GM19452 (cell line): ENCODE measurements at regions not wholly inside any gene's neighbourhood (a gene's known extent, or its start where the extent isn't known, plus 50 kb on each side); places are given as distances from the start of the nearest gene placed in this dataset.

Experiments
- ATAC-seq: cut with Tn5 transposase; IDR thresholded peaks from one replicate; pipeline ENCODE4 v1.9.1; 2021; ENCODE audit not compliant: unreplicated experiment

- no peak for ATAC-seq
These were observed 450.5 kb upstream of the AZI2 start for GRCh38 chr3:28799084-28799483.

- no peak for ATAC-seq
These were observed 451.6 kb upstream of the AZI2 start for GRCh38 chr3:28800203-28800602.

GRCh38 chr3:28808068-28808467 lies 459.4 kb upstream of the AZI2 start:
- no peak for ATAC-seq

GRCh38 chr3:28816017-28816416 lies 464.9 kb upstream of the RBMS3 start:
- no peak for ATAC-seq

GRCh38 chr3:28824316-28824715 lies 456.6 kb upstream of the RBMS3 start:
- ATAC-seq, result no peak

GRCh38 chr3:28826840-28827239 lies 454.0 kb upstream of the RBMS3 start:
- no peak for ATAC-seq

- no peak for ATAC-seq
These were observed 445.6 kb upstream of the RBMS3 start for GRCh38 chr3:28835249-28835648.

GRCh38 chr3:28835751-28836150 lies 445.1 kb upstream of the RBMS3 start:
- ATAC-seq, result no peak

GRCh38 chr3:28836199-28836598 lies 444.7 kb upstream of the RBMS3 start:
- ATAC-seq, result no peak

GRCh38 chr3:28840976-28841376 lies 439.9 kb upstream of the RBMS3 start:
- ATAC-seq, result peak; percentile 82

- peak; percentile 43 for ATAC-seq
These were observed 439.4 kb upstream of the RBMS3 start for GRCh38 chr3:28841441-28841840.

- no peak for ATAC-seq
These were observed 436.4 kb upstream of the RBMS3 start for GRCh38 chr3:28844298-28845005.

GRCh38 chr3:28845006-28845324 lies 435.9 kb upstream of the RBMS3 start:
- no peak for ATAC-seq

GRCh38 chr3:28846971-28847478 lies 433.8 kb upstream of the RBMS3 start:
- no peak for ATAC-seq

- no peak for ATAC-seq
These were observed 433.1 kb upstream of the RBMS3 start for GRCh38 chr3:28847736-28848135.

GRCh38 chr3:28850186-28850585 lies 430.7 kb upstream of the RBMS3 start:
- no peak for ATAC-seq

- no peak for ATAC-seq
These were observed 427.0 kb upstream of the RBMS3 start for GRCh38 chr3:28853830-28854229.

- ATAC-seq, result no peak
These were observed 424.1 kb upstream of the RBMS3 start for GRCh38 chr3:28856796-28857195.

GRCh38 chr3:28859897-28860296 lies 421.0 kb upstream of the RBMS3 start:
- no peak for ATAC-seq

GRCh38 chr3:28860307-28860706 lies 420.6 kb upstream of the RBMS3 start:
- ATAC-seq, result no peak

GRCh38 chr3:28863186-28863585 lies 417.7 kb upstream of the RBMS3 start:
- no peak for ATAC-seq

- ATAC-seq, result no peak
These were observed 413.0 kb upstream of the RBMS3 start for GRCh38 chr3:28867836-28868235.

- no peak for ATAC-seq
These were observed 412.0 kb upstream of the RBMS3 start for GRCh38 chr3:28868897-28869296.
